SK-N-SH (cell line): ENCODE measurements at regions not wholly inside any gene's neighbourhood (a gene's known extent, or its start where the extent isn't known, plus 50 kb on each side); places are given as distances from the start of the nearest gene placed in this dataset.

Source experiments
- CTCF ChIA-PET: fragments of 300-600, 350-600 bp; formaldehyde crosslinking; extraction: SDS; loops from one replicate; lab custom pipeline; 2021; lab: Yijun Ruan, JAX
- POLR2A ChIA-PET: fragments of 350-600 bp; sonication (Branson Sonifier 250); formaldehyde crosslinking; extraction: SDS; loops from one replicate; lab custom pipeline; 2020; ENCODE audit warnings: antibody characterized with exemption, inconsistent platforms; lab: Yijun Ruan, JAX
- DNase-seq: peaks from one replicate; pipeline ENCODE4 v3.0.0; 2012
- H2AFZ ChIP-seq: fragments of 200-600 bp; sonication (generic); 2 replicates; pipeline ENCODE4 v1.8.1; 2016; ENCODE audit warnings: antibody characterized with exemption, mild to moderate bottlenecking, low read depth
- H3F3A ChIP-seq: fragments of 200-600 bp; sonication (generic); replicated peaks from 2 replicates; pipeline ENCODE3; 2016; ENCODE audit warnings: antibody characterized with exemption, mild to moderate bottlenecking; ENCODE audit not compliant: insufficient read depth
- H3K27ac ChIP-seq, 2 experiments: fragments of 200-500 bp in 1 of 2; fragments of 200-600 bp in 1 of 2; sonication (Bioruptor generic) in 1 of 2; sonication (generic), shearing (Covaris generic) in 1 of 2; 2 replicates each; pipeline versions ENCODE4 v1.5.1 to v1.6.1; 2014 to 2016; ENCODE audit warnings: low read depth in 2 of 2, inconsistent platforms in 1 of 2, low read length in 1 of 2, mild to moderate bottlenecking in 1 of 2, mixed read lengths in 1 of 2
- H3K27me3 ChIP-seq: fragments of 200-600 bp; sonication (generic), shearing (Covaris generic); 2 replicates; pipeline ENCODE4 v1.6.1; 2016; ENCODE audit warnings: mixed run types; ENCODE audit not compliant: insufficient read depth
- H3K36me3 ChIP-seq, 2 experiments: fragments of 200-500 bp in 1 of 2; fragments of 200-600 bp in 1 of 2; sonication (Bioruptor generic) in 1 of 2; sonication (generic) in 1 of 2; replicated peaks in 1 of 2; 2 replicates each; pipeline versions ENCODE3 to v1.5.1; 2014 to 2016; ENCODE audit warnings: low read length in 1 of 2, mild to moderate bottlenecking in 1 of 2; ENCODE audit not compliant: insufficient read depth in 2 of 2, control insufficient read depth in 1 of 2
- H3K4me1 ChIP-seq, 2 experiments: fragments of 200-500 bp in 1 of 2; fragments of 200-600 bp in 1 of 2; sonication (Bioruptor generic) in 1 of 2; sonication (generic), shearing (Covaris generic) in 1 of 2; 2 replicates each; pipeline versions ENCODE4 v1.5.1 to v1.6.1; 2014 to 2016; ENCODE audit warnings: low read depth in 1 of 2, low read length in 1 of 2, mixed run types in 1 of 2; ENCODE audit not compliant: insufficient read depth in 2 of 2, control insufficient read depth in 1 of 2
- H3K4me2 ChIP-seq: fragments of 200-600 bp; sonication (generic), shearing (Covaris generic); 2 replicates; pipeline ENCODE4 v1.6.1; 2017; ENCODE audit warnings: mixed run types
- H3K4me3 ChIP-seq, 2 experiments: fragments of 200-500 bp in 1 of 2; fragments of 200-600 bp in 1 of 2; sonication (Bioruptor generic) in 1 of 2; sonication (generic), shearing (Covaris generic) in 1 of 2; 2 replicates each; pipeline versions ENCODE4 v1.5.1 to v1.8.1; 2014 to 2016; ENCODE audit warnings: low read depth in 2 of 2, inconsistent platforms in 1 of 2, low read length in 1 of 2, mild to moderate bottlenecking in 1 of 2, mixed read lengths in 1 of 2, moderate library complexity in 1 of 2
- H3K79me2 ChIP-seq: fragments of 200-600 bp; sonication (generic); 2 replicates; pipeline ENCODE4 v1.8.1; 2017; ENCODE audit warnings: mild to moderate bottlenecking; ENCODE audit not compliant: insufficient read depth
- H3K9ac ChIP-seq: fragments of 200-600 bp; sonication (generic); 2 replicates; pipeline ENCODE4 v1.6.1; 2017; ENCODE audit warnings: mixed run types
- H3K9me2 ChIP-seq: fragments of 200-600 bp; sonication (generic); 2 replicates; pipeline ENCODE4 v1.6.1; 2017; ENCODE audit warnings: mixed run types
- H3K9me3 ChIP-seq: fragments of 200-600 bp; sonication (generic); 2 replicates; pipeline ENCODE4 v1.6.1; 2017; ENCODE audit warnings: mixed run types, mild to moderate bottlenecking, moderate library complexity
- H4K20me1 ChIP-seq: fragments of 200-600 bp; sonication (generic); 2 replicates; pipeline ENCODE4 v1.6.1; 2017; ENCODE audit warnings: mild to moderate bottlenecking, mixed run types; ENCODE audit not compliant: insufficient read depth
- CHD2 ChIP-seq: fragments of 150-350 bp; IDR thresholded peaks from 2 replicates; pipeline ENCODE4 v1.6.1; 2018; ENCODE audit warnings: low read length; ENCODE audit not compliant: partially characterized antibody
- CTCF ChIP-seq: fragments of 200-600 bp; sonication (generic); IDR thresholded peaks from 2 replicates; pipeline ENCODE4 v1.6.1; 2017; ENCODE audit warnings: antibody characterized with exemption, mild to moderate bottlenecking, moderate library complexity
- ELF1 ChIP-seq: IDR thresholded peaks from 2 replicates; pipeline ENCODE4 v1.4.0; 2012
- EZH2phosphoT487 ChIP-seq: fragments of 200-600 bp; sonication (generic); IDR thresholded peaks from 2 replicates; pipeline ENCODE4 v1.6.1; 2017; ENCODE audit warnings: low read depth, mixed run types, mild to moderate bottlenecking, antibody characterized with exemption, moderate library complexity, borderline replicate concordance
- GATA2 ChIP-seq: sonication (generic); formaldehyde crosslinking; IDR thresholded peaks from 2 replicates; pipeline ENCODE4 v1.5.0; 2020; ENCODE audit warnings: mild to moderate bottlenecking, missing genetic modification reagents
- MAX ChIP-seq: IDR thresholded peaks from 2 replicates; pipeline ENCODE4 v1.4.0; 2012; ENCODE audit warnings: low read depth
- POLR2AphosphoS5 ChIP-seq: IDR thresholded peaks from 2 replicates; pipeline ENCODE4 v1.6.1; 2012; ENCODE audit warnings: low read depth, low read length
- RCOR1 ChIP-seq: fragments of 150-350 bp; IDR thresholded peaks from 2 replicates; pipeline ENCODE4 v1.6.1; 2017; ENCODE audit warnings: antibody characterized with exemption, low read length
- RXRA ChIP-seq: IDR thresholded peaks from 2 replicates; pipeline ENCODE4 v1.4.0; 2012; ENCODE audit warnings: low read depth, mild to moderate bottlenecking, borderline replicate concordance
- SMC3 ChIP-seq: IDR thresholded peaks from 2 replicates; pipeline ENCODE4 v1.6.1; 2012; ENCODE audit warnings: low read depth, low read length, improper control_type of control experiment
- ZBTB33 ChIP-seq: IDR thresholded peaks from 2 replicates; pipeline ENCODE4 v1.4.0; 2012; ENCODE audit warnings: low read depth, borderline replicate concordance
- WGBS: methylation state at CpG from one replicate; pipeline ENCODE4 v1.1.6; 2017; ENCODE audit warnings: low lambda C conversion rate; 5-methylcytosine and 5-hydroxymethylcytosine counted together

- TF ChIP-seq GATA2 (CRISPR knock-in tag) (no peak), CHD2 (no peak), MAX (no peak)
These were observed 61.5 kb upstream of the RNU6ATAC start (continued) for GRCh38 chr9:134225816-134226215.

- TF ChIP-seq ELF1 (no peak), RXRA (no peak), ZBTB33 (no peak), RCOR1 (no peak), EZH2phosphoT487 (no peak), CHD2 (no peak), SMC3 (no peak), CTCF (no peak), POLR2AphosphoS5 (no peak)
- ChIA-PET POLR2A (no interaction called here), CTCF (no interaction called here)
- Histone ChIP-seq H3K4me1 (peaks cover 0 to 3% of the 10 kb centered on the region in 2 experiments; a peak in 1 of 4 replicates), H3K79me2 (no peaks in the 10 kb centered on the region), H3K4me2 (no peak overlapping the region), H3K4me3 (no peak overlapping the region), H3K27ac (no peak overlapping the region), H3K9ac (no peak overlapping the region), H3K27me3 (0 out of 2 replicates have a peak, but pooled peaks cover 11% of the 10 kb centered on the region), H3K9me2 (no peaks in the 10 kb centered on the region), H3F3A (no peaks in the 10 kb centered on the region), H2AFZ (no peak overlapping the region), H3K36me3 (no peaks in the 10 kb centered on the region), H3K9me3 (no peaks in the 10 kb centered on the region), H4K20me1 (no peaks in the 10 kb centered on the region)
- WGBS = 79% methylated on average over 11 of the region's 27 CpGs
- no peak for DNase-seq
These were observed 62.0 kb upstream of the RNU6ATAC start for GRCh38 chr9:134226221-134226930.
